ENCODE measurements at regions not wholly inside any gene's neighbourhood (a gene's known extent, or its start where the extent isn't known, plus 50 kb on each side); places are given as distances from the start of the nearest gene placed in this dataset.

- Histone ChIP-seq H3K36me3 (replicated peaks) (no peaks in the 10 kb centered on the region), H3K27me3 (replicated peaks) (no peaks in the 10 kb centered on the region), H3K27ac (no peak overlapping the region), H3K4me3 (ENCODE audit: low read depth, low read length) (no peak overlapping the region)
- TF ChIP-seq, protein P1, sequence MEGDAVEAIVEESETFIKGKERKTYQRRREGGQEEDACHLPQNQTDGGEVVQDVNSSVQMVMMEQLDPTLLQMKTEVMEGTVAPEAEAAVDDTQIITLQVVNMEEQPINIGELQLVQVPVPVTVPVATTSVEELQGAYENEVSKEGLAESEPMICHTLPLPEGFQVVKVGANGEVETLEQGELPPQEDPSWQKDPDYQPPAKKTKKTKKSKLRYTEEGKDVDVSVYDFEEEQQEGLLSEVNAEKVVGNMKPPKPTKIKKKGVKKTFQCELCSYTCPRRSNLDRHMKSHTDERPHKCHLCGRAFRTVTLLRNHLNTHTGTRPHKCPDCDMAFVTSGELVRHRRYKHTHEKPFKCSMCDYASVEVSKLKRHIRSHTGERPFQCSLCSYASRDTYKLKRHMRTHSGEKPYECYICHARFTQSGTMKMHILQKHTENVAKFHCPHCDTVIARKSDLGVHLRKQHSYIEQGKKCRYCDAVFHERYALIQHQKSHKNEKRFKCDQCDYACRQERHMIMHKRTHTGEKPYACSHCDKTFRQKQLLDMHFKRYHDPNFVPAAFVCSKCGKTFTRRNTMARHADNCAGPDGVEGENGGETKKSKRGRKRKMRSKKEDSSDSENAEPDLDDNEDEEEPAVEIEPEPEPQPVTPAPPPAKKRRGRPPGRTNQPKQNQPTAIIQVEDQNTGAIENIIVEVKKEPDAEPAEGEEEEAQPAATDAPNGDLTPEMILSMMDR (IDR thresholded peaks at IDR 0.05; ENCODE audit: low read depth, low read length, missing control alignments), result no peak
- no peak for DNase-seq
- in situ Hi-C loops (cut with HindIII; ENCODE audit: low pct_ligation_motif_present, low sequenced_read_pairs), result no loop called here
Observed at GRCh38 chr4:153976954-153977353, 188.1 kb upstream of the SFRP2 start.

GRCh38 chr4:153974452-153974851 lies 185.6 kb upstream of the SFRP2 start:
- Histone ChIP-seq H3K36me3 (replicated peaks) (no peaks in the 10 kb centered on the region), H3K27ac (no peak overlapping the region), H3K27me3 (replicated peaks) (no peaks in the 10 kb centered on the region), H3K4me3 (ENCODE audit: low read depth, low read length) (no peak overlapping the region)
- TF ChIP-seq, protein P1 (IDR thresholded peaks at IDR 0.05; ENCODE audit: low read depth, low read length, missing control alignments), result no peak
- in situ Hi-C loops (cut with HindIII; ENCODE audit: low pct_ligation_motif_present, low sequenced_read_pairs), result no loop called here
- DNase-seq, result no peak

GRCh38 chr4:153973942-153974341 lies 185.1 kb upstream of the SFRP2 start:
- Histone ChIP-seq H3K27ac (no peak overlapping the region), H3K36me3 (replicated peaks) (no peaks in the 10 kb centered on the region), H3K27me3 (replicated peaks) (no peaks in the 10 kb centered on the region), H3K4me3 (ENCODE audit: low read depth, low read length) (no peak overlapping the region)
- no peak for DNase-seq
- TF ChIP-seq, protein P1 (IDR thresholded peaks at IDR 0.05; ENCODE audit: low read depth, low read length, missing control alignments), result no peak
- in situ Hi-C loops (cut with HindIII; ENCODE audit: low pct_ligation_motif_present, low sequenced_read_pairs), result no loop called here

GRCh38 chr4:153971899-153972298 lies 183.0 kb upstream of the SFRP2 start:
- Histone ChIP-seq H3K4me3 (ENCODE audit: low read depth, low read length) (no peak overlapping the region), H3K27me3 (replicated peaks) (no peaks in the 10 kb centered on the region), H3K27ac (no peak overlapping the region), H3K36me3 (replicated peaks) (no peaks in the 10 kb centered on the region)
- TF ChIP-seq, protein P1 (IDR thresholded peaks at IDR 0.05; ENCODE audit: low read depth, low read length, missing control alignments), result no peak
- in situ Hi-C loops (cut with HindIII; ENCODE audit: low pct_ligation_motif_present, low sequenced_read_pairs), result no loop called here
- no peak for DNase-seq

DNA sequence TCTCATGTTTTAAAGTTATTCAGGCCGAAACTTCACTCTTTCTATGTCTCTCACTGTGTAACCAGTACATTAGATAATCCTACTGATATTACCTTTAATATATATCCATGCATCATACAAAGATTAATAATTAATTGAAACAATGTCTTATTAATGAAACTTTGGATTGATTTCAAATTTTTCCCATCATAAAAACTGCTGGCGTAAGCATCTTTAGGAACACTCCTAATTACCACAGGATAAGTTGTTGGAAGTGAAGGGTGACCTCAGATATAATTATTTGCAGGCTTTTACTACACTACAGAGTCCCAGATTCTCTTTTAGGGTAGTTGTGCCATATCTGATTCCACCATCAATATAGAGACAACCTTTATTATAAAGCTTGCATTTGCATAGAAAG lies 181.3 kb upstream of the SFRP2 start:
- Histone ChIP-seq H3K27ac (no peak overlapping the region), H3K27me3 (replicated peaks) (no peaks in the 10 kb centered on the region), H3K36me3 (replicated peaks) (no peaks in the 10 kb centered on the region), H3K4me3 (ENCODE audit: low read depth, low read length) (no peak overlapping the region)
- no peak for DNase-seq
- in situ Hi-C loops (cut with HindIII; ENCODE audit: low pct_ligation_motif_present, low sequenced_read_pairs), result no loop called here
- TF ChIP-seq, protein P1 (IDR thresholded peaks at IDR 0.05; ENCODE audit: low read depth, low read length, missing control alignments), result no peak

DNA sequence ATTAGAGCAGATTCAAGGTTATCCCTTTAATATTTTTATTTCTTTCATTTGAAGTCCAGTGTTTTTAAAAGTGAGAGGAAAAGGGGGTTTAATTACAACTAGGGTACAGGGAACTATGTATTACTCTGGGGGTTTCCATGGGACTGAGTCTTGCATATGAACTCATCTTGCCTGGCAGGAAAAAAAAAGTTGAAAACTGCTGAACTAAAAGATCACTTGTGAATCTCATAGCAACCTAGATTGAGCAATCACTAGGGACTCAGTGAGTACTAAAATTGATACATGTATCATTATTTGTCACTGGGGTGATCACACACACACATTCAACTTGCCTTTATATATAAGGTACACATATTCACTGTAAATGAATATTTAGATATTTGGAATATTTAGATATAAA lies 180.7 kb upstream of the SFRP2 start:
- in situ Hi-C loops (cut with HindIII; ENCODE audit: low pct_ligation_motif_present, low sequenced_read_pairs), result no loop called here
- H3K27me3 ChIP-seq (replicated peaks), result no peaks in the 10 kb centered on the region
- DNase-seq, result no peak

More for the DNA sequence above, 180.7 kb upstream of the SFRP2 start:
- Histone ChIP-seq H3K36me3 (replicated peaks) (no peaks in the 10 kb centered on the region), H3K27ac (no peak overlapping the region), H3K4me3 (ENCODE audit: low read depth, low read length) (no peak overlapping the region)
- TF ChIP-seq, protein P1 (IDR thresholded peaks at IDR 0.05; ENCODE audit: low read depth, low read length, missing control alignments), result no peak
